GM21529 (cell line): ENCODE measurements at regions not wholly inside any gene's neighbourhood (a gene's known extent, or its start where the extent isn't known, plus 50 kb on each side); places are given as distances from the start of the nearest gene placed in this dataset.
A peak's percentile ranks its signal among the peaks of the same experiment; 100 is the strongest.

Experiments used
- ATAC-seq: cut with Tn5 transposase; IDR thresholded peaks from one replicate; pipeline ENCODE4 v1.9.1; 2021; ENCODE audit not compliant: unreplicated experiment

- no peak for ATAC-seq
These were observed 106.3 kb upstream of the SSBP2 start for GRCh38 chr5:81856948-81857928.

GRCh38 chr5:81855591-81855990 lies 104.7 kb upstream of the SSBP2 start:
- ATAC-seq, result no peak

GRCh38 chr5:81854915-81855314 lies 104.0 kb upstream of the SSBP2 start:
- ATAC-seq, result no peak

GRCh38 chr5:81854485-81854884 lies 103.6 kb upstream of the SSBP2 start:
- ATAC-seq, result no peak

GRCh38 chr5:81853030-81853357 lies 102.1 kb upstream of the SSBP2 start:
- ATAC-seq, result no peak

GRCh38 chr5:81852291-81853029 lies 101.6 kb upstream of the SSBP2 start:
- no peak for ATAC-seq

GRCh38 chr5:81851481-81852178 lies 100.7 kb upstream of the SSBP2 start:
- ATAC-seq, result peak; percentile 88

- no peak for ATAC-seq
These were observed 99.8 kb upstream of the SSBP2 start for GRCh38 chr5:81850501-81851357.

- ATAC-seq, result no peak
These were observed 99.0 kb upstream of the SSBP2 start for GRCh38 chr5:81849770-81850367.

GRCh38 chr5:81848362-81848880 lies 97.5 kb upstream of the SSBP2 start:
- ATAC-seq, result no peak

GRCh38 chr5:81846301-81846700 lies 95.4 kb upstream of the SSBP2 start:
- ATAC-seq, result no peak

- ATAC-seq, result no peak
These were observed 92.9 kb upstream of the SSBP2 start for GRCh38 chr5:81843845-81844244.

GRCh38 chr5:81842795-81843398 lies 92.0 kb upstream of the SSBP2 start:
- ATAC-seq, result no peak

- ATAC-seq, result no peak
These were observed 88.1 kb upstream of the SSBP2 start for GRCh38 chr5:81839034-81839433.

GRCh38 chr5:81838307-81838906 lies 87.5 kb upstream of the SSBP2 start:
- ATAC-seq, result peak; percentile 95

GRCh38 chr5:81837667-81838306 lies 86.9 kb upstream of the SSBP2 start:
- ATAC-seq, result no peak

- no peak for ATAC-seq
These were observed 85.0 kb upstream of the SSBP2 start for GRCh38 chr5:81835814-81836367.

GRCh38 chr5:81834021-81834660 lies 83.2 kb upstream of the SSBP2 start:
- ATAC-seq, result no peak
